Gastrocnemius medialis (tissue), 4 donors: ENCODE measurements at regions not wholly inside any gene's neighbourhood (a gene's known extent, or its start where the extent isn't known, plus 50 kb on each side); places are given as distances from the start of the nearest gene placed in this dataset.

Experiments used
- ATAC-seq, 2 donors: fragments of 150-250 bp; one replicate each; pipeline ENCODE4 v1.9.1; 2016
- DNase-seq, 2 donors: peaks; one replicate each; pipeline ENCODE4 v3.0.0-alpha.2; 2019
- H3K27ac ChIP-seq, 4 donors: fragments of 200-600 bp; sonication (generic); 1 replicate in 1 of 4; 2 replicates in 3 of 4; pipeline ENCODE4 v1.5.1; 2016 to 2018; ENCODE audit warnings: mild to moderate bottlenecking in 2 of 4, moderate library complexity in 1 of 4
- H3K27me3 ChIP-seq, 3 donors: fragments of 200-600 bp; sonication (generic) in 2 of 3; 1 replicate in 1 of 3; 2 replicates in 2 of 3; pipeline versions ENCODE4 v1.5.1 to v1.6.0; 2016 to 2019; ENCODE audit warnings: mild to moderate bottlenecking in 1 of 3, moderate library complexity in 1 of 3
- H3K36me3 ChIP-seq, 2 donors: fragments of 200-600 bp; sonication (generic) in 1 of 2; one replicate each; pipeline ENCODE4 v1.5.1; 2017 to 2018
- H3K4me1 ChIP-seq, 2 donors: fragments of 200-600 bp; sonication (generic) in 1 of 2; one replicate each; pipeline ENCODE4 v1.5.1; 2016 to 2017; ENCODE audit warnings: mild to moderate bottlenecking in 2 of 2
- H3K4me3 ChIP-seq, 4 donors: fragments of 200-600 bp; sonication (generic) in 3 of 4; 1 replicate in 1 of 4; 2 replicates in 3 of 4; pipeline ENCODE4 v1.5.1; 2016 to 2019; ENCODE audit warnings: mild to moderate bottlenecking in 2 of 4
- H3K9me3 ChIP-seq, 3 donors: fragments of 200-600 bp; sonication (generic) in 2 of 3; 1 replicate in 1 of 3; 2 replicates in 2 of 3; pipeline ENCODE4 v1.5.1; 2016 to 2019
- CTCF ChIP-seq, 5 experiments: fragments of 450-650 bp in 3 of 5; fragments of 200-600 bp in 2 of 5; sonication (generic) in 2 of 5; IDR thresholded peaks in 4 of 5; conservative IDR thresholded peaks in 1 of 5; 1 replicate in 4 of 5; 2 replicates in 1 of 5; pipeline ENCODE4 v1.5.1; 2016 to 2019; ENCODE audit warnings: antibody characterized with exemption in 5 of 5, mild to moderate bottlenecking in 3 of 5, moderate library complexity in 3 of 5
- POLR2A ChIP-seq, 2 donors: fragments of 450-650 bp; IDR thresholded peaks; one replicate each; pipeline ENCODE4 v1.6.1; 2017; ENCODE audit warnings: antibody characterized with exemption in 2 of 2, mild to moderate bottlenecking in 2 of 2, moderate library complexity in 2 of 2
- in situ Hi-C, 4 donors: fragments of 200-750 bp; cut with MboI; loops; one replicate each; pipeline versions ENCODE4 v1.15.0 to v1.8.0; 2017; ENCODE audit warnings: low sequenced_read_pairs in 4 of 4
- intact Hi-C: fragments of 100-400 bp; cut with DNase I; formaldehyde crosslinking; loops from one replicate; pipeline ENCODE4 v1.15.1; 2023; ENCODE audit warnings: low total_unique reads

GRCh38 chr12:71010143-71010479, 89.6 kb upstream of the PTPRR start:
- intact Hi-C loops = loop anchor here (10.0 kb wide), 1 partner anchor 275 kb away; no protein-coding TSS in a partner anchor
- H3K4me1 ChIP-seq = no peaks in the 10 kb centered on the region
- in situ Hi-C loops = no loop called here
- H3K9me3 ChIP-seq = no peaks in the 10 kb centered on the region
- H3K27me3 ChIP-seq = no peaks in the 10 kb centered on the region
- DNase-seq (no peak), ATAC-seq (no peak)
- no peak overlapping the region for H3K27ac ChIP-seq
- H3K36me3 ChIP-seq = no peaks in the 10 kb centered on the region
- no peak for TF ChIP-seq CTCF (IDR thresholded peaks at IDR 0.05 in 4 of 5, conservative IDR thresholded peaks at IDR 0.05 in 1 of 5)
- no peak overlapping the region for H3K4me3 ChIP-seq

DNA sequence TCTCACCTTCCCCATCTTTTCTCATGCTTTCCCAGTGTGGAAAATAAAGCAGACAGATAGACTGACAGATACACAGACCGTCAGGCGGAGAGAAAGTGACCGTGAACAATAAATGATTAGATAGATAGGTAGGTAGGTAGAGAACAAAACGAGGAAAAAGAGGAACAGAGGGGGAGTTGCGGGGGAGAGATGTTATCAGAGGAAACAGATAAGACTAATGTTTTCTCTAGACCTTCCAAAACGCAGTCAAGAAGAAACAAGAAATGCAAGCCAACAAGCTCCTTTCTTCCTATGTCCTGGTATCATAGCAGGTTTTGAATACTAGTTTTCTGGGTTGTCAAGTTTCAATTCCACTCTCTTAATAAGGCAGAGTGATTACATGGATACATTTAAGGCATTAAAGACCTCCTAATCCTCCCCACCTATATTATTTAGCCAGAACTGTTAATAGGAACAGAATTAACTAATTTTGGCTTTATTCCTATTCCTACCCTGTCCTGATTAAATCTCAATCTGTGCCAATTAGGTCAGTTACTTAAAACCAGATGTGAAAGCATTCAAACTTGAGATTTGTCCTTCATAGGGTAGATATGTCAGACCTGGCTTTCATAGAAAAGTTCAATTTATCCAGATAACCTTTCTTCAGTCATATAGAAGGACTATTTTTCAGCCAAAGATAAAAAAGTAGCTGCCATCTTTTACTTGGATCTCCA, 89.0 kb upstream of the PTPRR start:
- no peak overlapping the region for H3K27ac ChIP-seq
- H3K36me3 ChIP-seq = no peaks in the 10 kb centered on the region
- DNase-seq (no peak), ATAC-seq (no peak)
- intact Hi-C loops = loop anchor here (10.0 kb wide), 1 partner anchor 275 kb away; no protein-coding TSS in a partner anchor
- H3K27me3 ChIP-seq = no peaks in the 10 kb centered on the region
- in situ Hi-C loops = no loop called here
- TF ChIP-seq POLR2A (IDR thresholded peaks at IDR 0.05) = no peak
- no peak for TF ChIP-seq CTCF (IDR thresholded peaks at IDR 0.05 in 4 of 5, conservative IDR thresholded peaks at IDR 0.05 in 1 of 5)
- H3K9me3 ChIP-seq = no peaks in the 10 kb centered on the region
- H3K4me1 ChIP-seq = no peaks in the 10 kb centered on the region
- H3K4me3 ChIP-seq = no peak overlapping the region

DNA sequence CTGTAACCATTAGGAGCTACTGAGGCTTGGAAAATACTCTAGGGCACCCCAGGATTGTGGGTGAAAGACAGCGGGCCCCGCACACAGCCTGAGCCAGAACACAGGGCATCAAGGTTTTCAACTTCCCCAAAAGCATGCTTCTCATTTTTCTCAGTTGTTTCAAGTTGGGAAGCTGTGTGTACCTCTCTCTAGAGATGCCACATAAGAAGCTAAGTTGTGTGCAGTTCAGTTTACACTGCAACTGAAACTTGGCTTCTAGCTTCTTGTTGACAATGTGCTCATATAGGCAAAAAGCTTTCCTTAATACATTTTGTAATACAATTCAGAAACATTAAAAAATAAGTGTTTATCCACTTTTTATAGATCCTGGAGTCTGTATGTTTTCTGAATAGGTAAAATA, 88.1 kb upstream of the PTPRR start:
- in situ Hi-C loops = no loop called here
- ATAC-seq (no peak), DNase-seq (no peak)
- no peak for TF ChIP-seq POLR2A (IDR thresholded peaks at IDR 0.05)
- TF ChIP-seq CTCF (IDR thresholded peaks at IDR 0.05 in 4 of 5, conservative IDR thresholded peaks at IDR 0.05 in 1 of 5) = no peak
- no peaks in the 10 kb centered on the region for H3K4me1 ChIP-seq
- H3K9me3 ChIP-seq = no peaks in the 10 kb centered on the region
- H3K4me3 ChIP-seq = no peak overlapping the region
- H3K27me3 ChIP-seq = no peaks in the 10 kb centered on the region
- intact Hi-C loops = no loop called here
- H3K36me3 ChIP-seq = no peaks in the 10 kb centered on the region
- H3K27ac ChIP-seq = no peak overlapping the region

GRCh38 chr12:71007781-71008404, 87.4 kb upstream of the PTPRR start:
- DNase-seq (no peak), ATAC-seq (no peak)
- Histone ChIP-seq H3K27ac (no peak overlapping the region), H3K4me3 (no peak overlapping the region), H3K36me3 (no peaks in the 10 kb centered on the region), H3K4me1 (no peaks in the 10 kb centered on the region), H3K9me3 (no peaks in the 10 kb centered on the region), H3K27me3 (no peaks in the 10 kb centered on the region)
- intact Hi-C loops = no loop called here
- TF ChIP-seq CTCF (IDR thresholded peaks at IDR 0.05 in 4 of 5, conservative IDR thresholded peaks at IDR 0.05 in 1 of 5) = no peak
- TF ChIP-seq POLR2A (IDR thresholded peaks at IDR 0.05) = no peak
- in situ Hi-C loops = no loop called here
